Stimulated activated CD4-positive, alpha-beta T cell treated with anti-CD3 and anti-CD28 coated beads, Interleukin-15, amount 100 ng/mL, for 24 hours (primary cell): ENCODE measurements at regions not wholly inside any gene's neighbourhood (a gene's known extent, or its start where the extent isn't known, plus 50 kb on each side); places are given as distances from the start of the nearest gene placed in this dataset.
"Not testable (repeated sequence)": the region's sequence is repeated elsewhere in the genome, so short reads cannot be mapped to it uniquely, and the experiment has no call there.

Experiments used
- DNase-seq: peaks from one replicate; pipeline ENCODE4 v3.0.0-alpha.2; 2020

DNA sequence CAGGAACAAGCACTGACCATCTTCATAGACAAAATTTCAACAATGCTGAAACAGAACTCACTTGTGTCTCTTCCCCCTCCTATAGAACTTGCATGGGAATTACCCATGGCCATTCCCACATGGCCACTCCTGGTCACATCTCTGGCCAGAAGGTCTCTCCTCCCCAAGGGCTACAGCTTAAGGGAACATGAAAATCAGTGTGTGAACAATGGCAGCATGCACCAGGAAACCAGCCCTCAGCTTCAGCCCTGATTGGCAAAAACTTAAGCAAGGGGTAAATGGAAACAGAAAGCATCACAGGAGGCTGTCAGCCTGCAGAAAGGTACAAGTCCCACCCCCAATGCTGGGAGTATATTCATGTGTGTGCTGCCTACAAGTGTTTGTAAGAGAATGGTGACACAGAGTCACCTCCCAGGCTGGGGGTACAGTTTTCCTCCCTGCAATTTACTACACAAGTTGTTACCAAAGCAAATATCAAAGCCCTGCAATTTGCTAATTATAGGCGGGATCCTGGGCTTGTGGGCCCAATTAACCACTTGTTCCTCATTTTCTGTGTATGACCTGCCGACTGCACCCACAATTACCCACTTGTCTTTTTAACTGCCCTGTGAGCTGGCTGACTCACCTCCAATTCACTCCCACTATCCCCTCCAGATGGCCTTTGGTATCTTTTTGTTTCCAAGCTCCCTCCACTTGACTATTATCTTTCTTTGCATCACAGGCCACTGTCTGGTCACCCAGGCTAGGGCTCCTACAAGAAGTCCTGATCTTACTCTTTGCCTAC, 84.4 kb upstream of the HES1 start:
- no peak for DNase-seq

DNA sequence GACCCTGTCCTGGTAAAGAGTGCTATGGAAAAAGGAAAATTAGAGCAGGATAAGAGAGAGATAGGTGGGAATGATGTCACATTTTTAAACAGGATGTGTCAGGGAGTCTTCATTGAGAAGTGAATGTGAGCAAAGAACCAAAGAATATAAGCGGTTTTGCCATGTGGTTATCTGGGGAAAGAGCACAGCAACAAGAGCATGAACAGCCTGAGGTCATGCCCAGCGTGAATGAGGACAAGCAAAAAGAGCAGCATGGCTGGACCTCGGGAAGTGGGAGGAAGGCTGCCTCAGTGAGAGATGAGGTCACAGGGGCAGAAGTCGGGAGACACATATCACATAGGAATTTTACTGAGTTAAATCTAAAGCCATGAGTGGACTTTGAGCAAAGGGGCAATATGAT, 82.8 kb upstream of the HES1 start:
- DNase-seq: no peak

DNA sequence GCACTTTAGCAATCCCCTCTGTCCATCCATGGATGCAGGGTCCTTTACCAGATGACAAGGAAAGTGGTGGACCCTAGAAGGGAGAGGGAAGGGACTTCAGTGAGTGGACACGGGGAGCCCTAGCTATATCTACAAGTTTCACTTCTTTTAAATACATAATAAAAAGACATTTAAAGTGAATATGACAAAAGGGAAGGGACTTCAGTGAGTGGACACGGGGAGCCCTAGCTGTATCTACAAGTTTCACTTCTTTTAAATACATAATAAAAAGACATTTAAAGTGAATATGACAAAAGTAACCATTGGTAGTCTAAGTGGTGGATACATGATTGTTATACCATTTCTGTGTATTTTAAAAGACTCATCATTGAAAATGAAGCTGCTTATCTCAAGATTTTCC, 81.9 kb upstream of the HES1 start:
- DNase-seq: no peak

DNA sequence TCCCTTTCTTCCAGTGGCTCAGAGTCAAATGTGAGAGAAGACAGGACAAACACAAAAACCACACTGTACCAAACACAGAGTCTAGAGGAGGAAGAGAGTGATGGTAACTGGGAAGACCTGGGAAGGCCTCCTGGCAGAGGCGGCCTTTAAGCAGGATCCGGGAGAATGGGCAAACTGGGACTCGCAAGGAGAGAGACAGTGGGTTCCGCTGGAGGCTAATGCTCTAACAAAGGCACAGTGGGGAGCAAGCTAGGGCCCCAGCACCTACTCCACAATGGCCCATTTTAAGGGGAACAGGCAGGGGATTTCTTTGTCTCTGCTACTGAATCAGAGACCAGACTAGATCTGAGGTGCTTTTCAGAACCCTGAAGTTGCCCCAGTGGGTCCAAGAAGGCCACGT, 81.4 kb upstream of the HES1 start:
- DNase-seq: no peak

DNA sequence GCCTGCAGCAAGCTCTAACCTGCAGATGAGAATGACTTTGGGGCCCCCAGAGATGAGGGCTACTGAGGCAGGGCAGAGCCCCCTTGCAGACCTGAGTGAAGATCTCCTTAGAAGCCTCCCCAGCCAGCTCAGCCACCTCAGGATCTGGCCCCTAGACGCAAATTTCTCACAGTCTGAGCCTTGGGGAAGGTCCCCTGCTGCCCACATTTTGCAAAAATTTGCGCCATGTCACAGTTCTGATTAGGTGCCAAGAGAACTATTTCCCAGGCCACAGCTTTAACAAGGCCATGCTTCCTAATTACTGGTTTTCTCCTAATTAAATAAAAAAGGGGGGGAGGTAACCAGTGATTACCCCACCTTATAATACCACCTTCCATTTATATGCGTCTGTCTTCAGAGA, 81.0 kb upstream of the HES1 start:
- DNase-seq: no peak

DNA sequence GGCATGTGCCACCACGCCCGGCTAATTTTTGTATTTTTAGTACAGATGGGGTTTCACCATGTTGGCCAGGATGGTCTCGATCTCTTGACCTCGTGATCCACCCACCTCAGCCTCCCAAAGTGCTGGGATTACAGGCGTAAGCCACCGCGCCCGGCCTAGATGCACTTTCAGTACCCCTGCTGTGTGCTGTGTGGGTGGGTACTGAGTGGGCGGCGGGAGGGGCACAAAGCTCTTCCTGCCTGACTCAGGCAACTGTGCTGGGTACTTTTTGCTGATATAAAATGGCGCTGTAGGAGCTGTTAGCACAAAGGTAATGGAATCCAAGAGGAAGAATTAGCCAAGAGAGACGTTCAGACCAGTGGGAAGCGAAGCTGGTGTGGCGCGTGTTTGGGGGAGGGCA, 79.6 kb upstream of the HES1 start:
- not testable (repeated sequence) for DNase-seq

DNA sequence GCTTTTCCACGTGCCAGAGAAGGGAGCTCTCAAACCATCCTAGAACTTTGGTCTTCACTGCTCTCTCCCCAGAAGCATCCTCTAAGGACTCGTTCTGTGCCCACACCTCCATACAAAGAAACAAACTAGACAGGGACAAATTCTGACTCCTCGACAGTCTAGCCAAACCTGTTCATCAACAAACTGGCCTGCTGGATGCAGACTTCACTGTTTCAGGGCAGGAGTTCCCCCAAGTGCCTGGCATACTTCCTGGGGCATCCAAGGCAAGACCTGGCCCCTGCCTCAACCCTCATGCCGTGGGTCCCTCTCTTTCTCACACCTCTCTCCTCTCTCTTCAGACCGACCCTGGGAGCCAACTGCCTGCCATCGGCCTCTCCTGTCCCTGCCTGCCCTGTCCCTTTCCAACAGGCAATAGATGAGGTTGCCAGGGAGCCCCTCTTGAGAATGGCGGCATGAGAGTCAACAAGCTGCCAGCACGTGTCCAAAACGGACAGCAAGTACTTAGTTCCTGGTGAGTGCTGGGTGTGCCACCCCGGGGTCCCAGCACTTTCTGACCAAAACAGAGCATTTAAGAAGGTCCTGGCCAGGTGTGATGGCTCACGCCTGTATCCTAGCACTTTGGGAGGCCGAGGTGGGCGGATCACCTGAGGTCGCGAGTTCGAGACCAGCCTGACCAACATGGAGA, 79.1 kb upstream of the HES1 start:
- no peak for DNase-seq

DNA sequence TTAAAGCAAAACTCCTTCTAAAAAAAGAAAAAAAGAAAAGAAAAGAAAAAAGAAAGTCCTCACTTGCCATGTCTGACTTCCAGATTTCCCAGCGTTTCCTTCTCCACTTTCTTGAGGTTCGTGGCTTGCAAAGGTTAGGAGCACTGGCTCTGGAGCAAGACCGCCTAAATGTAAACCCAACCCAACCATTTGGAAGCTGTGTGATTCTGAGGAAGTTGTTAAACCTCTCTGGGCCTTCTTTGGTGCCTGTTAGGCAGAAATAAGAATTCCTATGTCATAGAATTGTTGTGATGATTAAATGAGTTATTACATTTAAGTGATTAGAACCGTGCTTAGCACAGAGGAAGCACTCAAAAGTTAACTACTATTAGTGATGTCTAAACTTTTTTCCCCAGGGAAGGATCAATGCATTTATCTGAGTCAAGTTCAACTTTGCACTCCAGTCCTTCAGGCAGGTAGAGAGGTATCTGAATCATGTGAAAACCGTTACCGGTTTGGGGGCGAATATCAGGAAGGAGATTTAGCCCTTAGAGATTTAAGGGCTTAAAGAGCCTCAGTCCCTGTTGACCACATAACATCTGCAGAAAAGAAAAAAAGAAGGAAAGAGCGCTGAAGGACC, 78.3 kb upstream of the HES1 start:
- DNase-seq: no peak

DNA sequence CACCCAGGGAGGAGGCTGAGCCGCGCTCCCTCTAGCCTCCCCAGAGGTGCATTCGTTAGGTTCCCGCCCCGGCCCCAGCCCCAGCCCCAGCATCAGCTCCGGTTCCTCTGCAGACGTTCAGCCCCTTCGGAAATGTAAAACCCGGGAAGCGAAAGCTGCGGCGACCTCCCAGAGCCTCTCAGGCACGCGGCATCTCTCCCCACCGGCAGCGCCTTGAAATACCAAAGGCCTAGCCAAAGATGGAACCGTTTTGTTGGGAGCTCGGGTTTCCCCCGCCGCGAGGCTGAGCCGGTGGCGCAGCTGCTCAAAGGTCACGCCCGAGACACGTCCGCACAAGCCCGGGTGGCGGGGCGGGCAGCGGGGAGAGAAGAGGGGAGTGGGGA, 77.8 kb upstream of the HES1 start:
- DNase-seq: peak; percentile 52

DNA sequence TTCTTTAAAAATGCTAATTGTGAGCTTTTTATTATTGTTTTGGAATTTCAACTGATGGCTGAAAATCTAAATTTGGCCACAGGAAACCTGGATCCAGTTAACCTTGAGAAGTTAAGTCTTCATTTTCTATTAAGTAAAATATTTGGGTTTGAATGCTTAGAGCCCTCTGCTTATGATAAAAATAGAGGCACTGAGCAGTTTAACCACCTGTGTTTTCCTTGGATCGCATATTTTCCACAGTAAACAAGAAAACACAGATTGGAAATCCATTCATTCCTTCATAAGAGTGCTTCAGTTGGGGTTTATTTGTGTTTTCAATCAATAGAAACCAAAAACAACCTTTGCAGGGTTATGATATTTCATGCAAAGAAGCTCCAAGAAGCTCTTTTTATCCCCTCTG, 77.2 kb upstream of the HES1 start:
- no peak for DNase-seq

DNA sequence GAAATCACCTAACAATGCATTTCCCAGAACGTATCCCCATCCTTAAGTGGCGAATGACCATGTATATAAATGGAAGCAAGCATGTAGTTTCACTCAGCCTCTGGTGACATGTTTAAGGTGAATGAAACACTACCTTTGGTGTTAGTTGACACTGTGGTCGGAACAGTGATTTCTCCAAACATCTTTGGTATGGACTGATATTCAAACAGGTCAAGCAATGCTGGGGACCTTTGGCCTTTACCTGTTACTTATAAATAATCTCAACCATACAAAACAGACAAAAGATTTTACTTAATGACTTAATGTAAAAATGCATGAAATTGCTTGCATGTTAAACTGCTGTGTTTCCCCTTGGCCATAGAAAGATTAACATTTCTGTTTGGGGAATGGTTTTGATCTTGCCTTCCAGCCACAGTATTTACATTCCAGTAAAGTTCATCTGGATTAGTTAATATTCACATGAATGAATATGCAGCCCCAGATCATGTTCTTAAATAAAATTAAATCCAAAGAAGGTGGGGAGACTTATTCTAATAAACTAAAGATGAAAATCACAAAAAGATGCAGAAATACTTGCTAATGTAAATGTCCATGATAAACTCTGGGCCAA, 74.4 kb upstream of the HES1 start:
- no peak for DNase-seq

DNA sequence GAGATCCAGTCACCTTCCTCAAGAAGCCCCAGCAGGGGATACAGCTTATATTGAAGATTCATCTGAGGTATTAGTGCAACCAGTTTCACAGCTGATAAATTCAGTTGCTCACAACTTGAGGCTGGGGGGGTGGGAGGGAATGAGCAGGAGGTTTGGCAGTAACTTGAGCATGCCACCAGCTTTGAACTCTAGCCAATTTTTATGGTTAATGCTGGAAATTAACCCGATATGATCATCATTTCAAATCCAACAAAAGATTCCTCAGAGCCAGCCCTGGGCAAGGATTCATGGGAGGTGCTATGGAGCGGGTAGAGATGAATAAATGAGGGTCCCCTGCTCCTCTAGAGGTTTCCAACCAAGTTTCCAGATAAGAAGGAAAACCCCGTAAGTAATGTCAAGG, 73.1 kb upstream of the HES1 start:
- no peak for DNase-seq

DNA sequence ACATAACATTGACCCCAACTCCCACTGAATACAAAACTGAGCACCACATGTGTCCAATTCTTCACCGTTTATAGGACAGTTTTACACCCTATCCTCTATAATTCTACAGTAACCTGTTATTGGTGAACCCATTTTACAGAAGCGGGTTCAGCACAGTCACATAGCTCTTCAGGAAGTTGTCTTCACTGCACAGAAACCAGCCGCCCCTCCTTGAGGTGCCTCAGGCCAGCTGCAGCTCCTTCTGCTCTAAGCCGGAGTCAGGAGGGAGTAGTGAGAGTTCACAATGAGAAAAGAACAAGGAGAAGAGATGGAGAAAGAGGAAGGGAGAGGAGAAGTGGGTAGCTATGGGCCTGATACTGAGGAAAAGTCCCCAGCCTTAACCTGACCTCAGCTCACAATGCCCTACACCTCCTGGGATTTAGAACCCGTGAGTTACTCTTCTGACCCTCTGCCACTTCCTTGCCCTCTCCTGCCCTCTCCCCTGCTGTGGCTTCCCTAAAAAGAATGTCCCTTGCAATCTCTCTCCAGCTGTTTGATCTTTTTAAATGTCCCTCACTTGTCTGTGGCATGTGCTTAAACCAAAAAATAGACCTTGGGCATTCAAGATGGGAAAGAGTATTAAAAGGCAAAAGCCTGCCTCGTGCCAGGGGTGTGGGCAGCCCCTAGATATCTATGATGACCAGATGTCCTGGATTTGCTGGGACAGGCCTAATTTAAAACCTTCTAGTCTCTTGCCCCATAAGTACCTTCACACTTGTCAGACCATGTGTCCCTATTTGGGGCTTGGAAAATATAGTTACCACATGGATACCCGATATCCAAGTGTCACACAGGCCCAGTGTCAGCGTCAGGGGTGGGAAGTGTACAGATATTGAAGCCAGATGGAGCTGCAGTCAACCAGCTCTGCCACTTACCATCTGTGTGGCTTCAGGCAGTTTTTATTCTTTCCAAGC, 71.3 kb upstream of the HES1 start:
- no peak for DNase-seq

DNA sequence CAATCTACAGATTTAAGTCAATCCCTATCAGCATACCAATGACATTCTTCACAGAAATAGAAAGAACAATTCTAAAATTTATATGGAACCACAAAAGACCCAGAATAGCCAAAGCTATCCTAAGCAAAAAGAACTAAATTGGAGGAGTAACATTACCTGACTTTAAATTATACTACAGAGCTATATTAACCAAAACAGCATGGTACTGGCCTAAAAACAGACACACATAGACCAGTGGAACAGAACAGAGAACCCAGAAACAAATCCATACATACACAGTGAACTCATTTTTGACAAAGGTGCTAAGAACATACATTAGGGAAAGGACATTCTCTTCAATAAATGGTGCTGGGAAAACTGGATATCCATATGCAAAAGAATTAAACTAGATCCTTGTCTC, 68.6 kb upstream of the HES1 start:
- not testable (repeated sequence) for DNase-seq

DNA sequence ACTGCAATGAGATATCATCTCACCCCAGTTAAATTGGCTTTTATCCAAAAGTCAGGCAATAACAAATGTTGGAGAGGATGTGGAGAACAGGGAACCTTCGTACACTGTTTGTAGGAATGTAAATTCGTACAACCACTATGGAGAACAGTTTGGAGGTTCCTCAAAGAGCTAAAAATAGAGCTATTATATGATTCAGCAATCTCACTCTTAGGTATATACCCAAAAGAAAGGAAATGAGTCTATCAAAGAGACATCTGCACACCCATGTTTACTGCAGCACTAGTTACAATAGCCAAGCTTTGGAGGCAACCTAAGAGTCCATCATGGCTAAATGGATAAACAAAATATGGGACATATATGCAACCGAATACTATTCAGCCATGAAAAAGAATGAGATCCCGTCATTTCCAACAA, 68.0 kb upstream of the HES1 start:
- DNase-seq: no peak

DNA sequence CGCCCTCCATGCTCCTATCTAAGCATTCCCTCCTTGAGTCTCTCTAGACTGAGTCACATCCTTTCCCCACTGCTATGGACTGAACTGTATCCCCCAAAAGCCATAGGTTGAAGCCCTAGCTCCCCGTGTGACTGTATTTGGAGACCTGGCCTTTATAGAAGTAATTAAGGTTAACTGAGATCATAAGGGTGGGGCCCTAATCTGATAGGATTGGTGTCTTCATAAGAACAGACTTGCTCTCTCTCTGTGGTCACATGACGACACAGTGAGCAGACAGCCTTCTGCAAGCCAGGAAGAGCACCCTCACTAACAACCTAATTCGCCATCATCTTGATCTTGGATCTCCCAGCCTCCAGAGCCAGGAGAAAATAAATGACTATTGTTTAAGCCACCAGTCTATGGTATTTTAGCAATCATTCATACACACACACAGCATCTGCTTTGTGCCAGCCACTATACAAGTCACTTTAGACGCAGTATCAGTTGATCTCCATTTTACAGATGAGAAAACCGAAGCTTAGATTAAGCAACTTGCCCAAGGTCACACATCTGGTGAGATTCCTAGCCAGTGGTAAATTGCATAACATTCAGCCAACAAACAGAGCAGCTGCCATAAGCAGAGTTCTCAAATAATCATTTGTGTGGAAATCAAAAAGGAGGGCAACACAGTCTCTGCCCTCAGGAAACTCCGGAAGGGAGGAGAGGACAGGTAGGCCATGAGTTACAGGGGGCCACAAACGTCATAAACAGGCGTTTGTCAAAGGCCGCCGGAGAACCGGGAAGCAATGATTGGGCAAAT, 66.3 kb upstream of the HES1 start:
- DNase-seq: no peak

DNA sequence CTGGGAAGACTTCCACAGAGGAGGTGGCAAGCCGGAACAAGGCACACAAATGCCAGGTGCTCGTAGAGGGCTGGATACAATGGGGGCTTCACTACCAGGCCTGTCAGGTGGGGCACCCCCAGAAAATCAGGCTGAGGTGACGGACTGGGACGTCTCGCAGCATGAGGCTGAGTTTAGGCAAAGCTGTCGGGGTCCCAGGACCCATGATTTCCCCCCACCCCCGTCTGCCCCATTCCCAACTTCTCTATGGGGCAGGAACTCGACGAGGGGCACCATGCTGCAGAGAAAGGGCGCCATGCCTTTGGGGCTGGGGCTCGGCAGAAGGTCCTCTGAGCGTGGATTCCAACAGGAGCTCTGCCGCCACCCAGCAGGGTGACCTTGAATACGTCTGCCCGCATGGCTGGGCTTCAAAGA, 65.7 kb upstream of the HES1 start:
- no peak for DNase-seq

DNA sequence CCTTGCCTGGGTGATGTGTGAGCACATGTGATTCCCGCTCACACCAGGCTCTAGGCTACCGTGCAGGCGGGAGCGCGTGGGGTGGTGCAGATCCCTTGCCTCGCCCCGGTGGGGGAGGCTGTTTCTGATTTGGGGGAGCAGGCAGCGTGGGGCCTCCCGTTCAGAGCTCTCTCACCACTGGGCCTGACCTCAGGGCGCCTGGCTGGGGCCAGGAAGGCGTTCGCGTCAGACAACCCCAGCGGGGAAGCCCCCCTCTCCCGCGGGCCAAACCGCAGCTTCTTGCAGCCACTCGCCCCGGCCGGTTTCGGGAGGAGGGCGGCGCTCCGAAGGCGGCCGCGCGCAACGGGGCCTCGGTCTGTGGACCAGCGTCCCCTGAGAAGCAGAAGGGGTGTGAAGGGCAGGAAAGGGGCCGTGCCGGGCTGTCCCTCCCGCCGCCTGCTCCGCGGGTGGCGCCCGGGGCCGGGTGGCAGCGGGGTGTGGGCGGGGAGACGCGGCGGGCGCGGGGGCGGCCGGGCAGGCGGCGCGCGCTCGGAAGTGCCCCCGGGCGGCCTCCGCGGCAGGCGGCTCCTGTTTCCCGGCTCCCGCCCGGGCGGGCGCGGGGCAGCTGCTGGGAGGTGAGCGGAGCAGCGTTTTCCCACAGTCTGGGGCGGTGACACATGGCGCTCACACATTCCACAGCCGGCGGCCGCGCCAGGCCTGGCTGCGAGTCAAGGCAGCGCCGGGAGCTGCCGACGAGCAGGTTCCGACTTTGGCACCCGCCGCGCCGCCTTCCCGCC, 65.1 kb upstream of the HES1 start:
- peak; percentile 88 for DNase-seq

DNA sequence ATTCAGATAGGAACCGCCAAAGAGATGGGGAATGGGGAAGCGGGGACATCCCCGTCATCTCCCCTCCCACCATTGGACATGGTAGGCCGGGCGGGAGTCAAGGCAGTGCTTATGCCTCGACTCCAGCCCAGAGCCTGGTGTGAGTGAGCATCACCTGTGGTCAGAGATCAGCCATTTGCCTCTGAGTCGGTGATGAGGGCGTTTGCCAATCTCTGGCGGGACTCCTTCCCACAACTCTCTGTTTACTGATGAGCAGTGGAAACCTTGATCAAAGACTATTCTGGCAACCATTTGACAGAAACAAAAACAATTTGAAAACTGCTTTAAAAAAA, 63.9 kb upstream of the HES1 start:
- no peak for DNase-seq

DNA sequence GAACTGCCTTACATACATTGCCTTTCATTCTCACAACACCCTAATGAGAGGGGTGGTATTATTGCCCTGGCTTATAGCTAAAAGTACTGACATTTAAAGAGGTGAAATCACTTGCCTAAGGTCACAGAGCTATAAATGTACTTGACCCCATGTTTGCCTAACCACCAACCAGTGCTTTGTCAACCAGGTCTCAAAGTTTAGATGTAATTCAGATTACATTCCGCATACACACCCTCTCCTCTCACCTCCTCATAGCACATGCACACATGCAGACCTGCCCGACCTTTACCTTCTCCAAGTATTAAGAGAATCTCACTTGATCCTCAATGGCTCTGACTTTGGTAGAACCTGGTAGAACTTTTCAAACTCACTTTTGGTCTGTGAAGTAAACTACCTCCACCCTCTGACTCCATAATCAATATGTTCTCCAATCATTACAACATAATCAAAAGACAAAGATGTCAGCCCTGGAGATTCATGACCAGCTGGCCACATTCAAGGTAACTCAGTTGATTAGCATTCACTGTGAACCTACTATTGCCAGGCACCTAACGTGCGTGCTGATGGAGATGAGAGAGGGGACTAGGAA, 63.2 kb upstream of the HES1 start:
- DNase-seq: no peak

DNA sequence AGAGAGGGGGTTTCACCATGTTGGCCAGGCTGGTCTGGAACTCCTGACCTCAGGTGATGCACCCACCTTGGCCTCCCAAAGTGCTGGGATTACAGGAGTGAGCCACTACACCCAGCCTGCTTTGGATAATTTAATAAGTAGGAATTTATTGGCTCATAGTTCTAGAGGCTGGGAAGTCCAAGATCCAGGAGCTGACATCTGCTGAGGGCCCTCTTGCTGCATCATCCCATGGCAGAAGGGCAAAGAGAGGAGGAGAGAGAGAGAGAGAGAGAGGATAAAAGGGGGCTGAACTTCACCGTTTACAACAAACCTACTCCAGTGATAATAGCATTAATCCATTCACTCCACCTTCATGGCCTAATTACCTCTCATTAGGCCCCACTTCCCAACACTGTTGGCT, 62.0 kb upstream of the HES1 start:
- no peak for DNase-seq
